HG03045 (cell line): ENCODE measurements at regions not wholly inside any gene's neighbourhood (a gene's known extent, or its start where the extent isn't known, plus 50 kb on each side); places are given as distances from the start of the nearest gene placed in this dataset.

Experiments used
- ATAC-seq: cut with Tn5 transposase; IDR thresholded peaks from one replicate; pipeline ENCODE4 v1.9.1; 2021; ENCODE audit warnings: mild to moderate bottlenecking, moderate library complexity; ENCODE audit not compliant: unreplicated experiment

GRCh38 chr3:22208844-22209243 lies 457.8 kb upstream of the ZNF385D start:
- no peak for ATAC-seq

GRCh38 chr3:22209578-22209977 lies 458.6 kb upstream of the ZNF385D start:
- ATAC-seq = no peak

DNA sequence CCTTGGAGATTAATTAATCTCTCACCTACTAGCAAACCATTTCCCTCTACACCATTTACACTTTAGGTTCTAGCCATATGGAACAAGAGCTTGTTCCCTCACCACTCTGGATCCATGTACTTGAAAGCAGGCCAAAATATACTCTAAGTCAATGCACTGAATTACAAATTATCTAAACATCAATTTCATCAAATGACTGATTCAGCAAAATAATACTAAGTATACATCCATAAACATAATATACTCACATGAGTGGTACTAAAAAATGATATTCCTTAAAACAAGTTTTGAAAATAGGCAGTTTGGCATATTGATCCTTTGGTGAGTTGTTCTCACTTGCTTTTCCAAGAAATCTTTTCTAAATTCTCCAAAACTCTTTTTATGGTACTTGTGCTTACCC lies 459.7 kb upstream of the ZNF385D start:
- no peak for ATAC-seq

- ATAC-seq = no peak
Measured at GRCh38 chr3:22216601-22217000, 465.6 kb upstream of the ZNF385D start.

DNA sequence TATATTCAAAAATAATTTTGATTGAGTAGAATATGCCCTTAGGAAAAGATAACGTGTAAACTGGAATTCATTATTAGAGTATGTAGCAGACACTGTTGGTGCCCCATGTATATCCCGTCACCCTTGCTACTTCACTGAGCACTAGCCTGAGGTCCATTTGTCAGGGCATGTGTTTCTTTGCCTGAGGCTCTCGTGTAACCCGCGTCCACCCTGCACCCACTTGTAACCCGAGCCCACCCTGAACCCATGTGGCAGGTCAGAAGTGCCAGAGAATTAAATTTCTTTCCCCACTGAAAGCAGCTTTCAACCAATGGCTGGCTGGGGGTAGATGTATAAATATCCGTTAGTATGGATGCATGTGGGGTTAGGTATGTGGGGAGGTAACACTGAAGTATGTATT lies 474.2 kb upstream of the ZNF385D start:
- no peak for ATAC-seq

DNA sequence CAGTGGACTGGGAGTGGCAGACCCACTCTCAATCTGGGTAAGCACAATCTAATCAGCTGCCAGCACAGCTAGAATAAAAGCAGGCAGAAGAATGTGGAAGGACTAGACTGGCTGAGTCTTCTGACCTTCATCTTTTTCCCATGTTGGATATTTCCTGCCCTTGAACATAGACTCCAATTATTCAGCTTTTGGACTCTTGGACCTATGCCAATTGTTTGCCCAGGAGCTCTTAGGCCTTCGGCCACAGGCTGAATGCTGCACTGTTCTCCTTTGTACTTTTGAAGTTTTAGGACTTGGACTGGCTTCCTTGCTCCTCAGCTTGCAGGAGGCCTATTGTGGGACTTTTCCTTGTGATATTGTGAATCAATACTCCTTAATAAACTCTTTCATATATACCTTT lies 477.7 kb upstream of the ZNF385D start:
- no peak for ATAC-seq

DNA sequence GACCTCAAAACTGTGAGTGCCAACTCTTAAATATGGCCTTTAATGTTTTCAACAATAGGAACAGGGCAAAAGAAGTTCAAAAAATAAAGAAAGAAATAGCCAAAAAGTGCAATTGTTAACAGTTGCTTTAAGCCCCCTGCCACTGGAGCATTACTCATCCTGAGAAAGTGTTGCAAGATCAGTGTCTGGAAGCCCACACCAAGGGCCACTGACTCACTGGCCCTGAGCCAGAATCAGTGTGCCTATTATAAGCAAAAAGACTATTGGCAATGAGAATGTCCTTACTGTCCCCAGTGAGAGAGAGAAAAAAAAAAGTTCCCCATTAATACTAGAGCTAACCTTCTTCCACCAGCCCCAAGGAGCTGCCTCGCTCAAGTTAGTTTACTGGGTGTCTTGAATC lies 480.1 kb upstream of the ZNF385D start:
- ATAC-seq = no peak

DNA sequence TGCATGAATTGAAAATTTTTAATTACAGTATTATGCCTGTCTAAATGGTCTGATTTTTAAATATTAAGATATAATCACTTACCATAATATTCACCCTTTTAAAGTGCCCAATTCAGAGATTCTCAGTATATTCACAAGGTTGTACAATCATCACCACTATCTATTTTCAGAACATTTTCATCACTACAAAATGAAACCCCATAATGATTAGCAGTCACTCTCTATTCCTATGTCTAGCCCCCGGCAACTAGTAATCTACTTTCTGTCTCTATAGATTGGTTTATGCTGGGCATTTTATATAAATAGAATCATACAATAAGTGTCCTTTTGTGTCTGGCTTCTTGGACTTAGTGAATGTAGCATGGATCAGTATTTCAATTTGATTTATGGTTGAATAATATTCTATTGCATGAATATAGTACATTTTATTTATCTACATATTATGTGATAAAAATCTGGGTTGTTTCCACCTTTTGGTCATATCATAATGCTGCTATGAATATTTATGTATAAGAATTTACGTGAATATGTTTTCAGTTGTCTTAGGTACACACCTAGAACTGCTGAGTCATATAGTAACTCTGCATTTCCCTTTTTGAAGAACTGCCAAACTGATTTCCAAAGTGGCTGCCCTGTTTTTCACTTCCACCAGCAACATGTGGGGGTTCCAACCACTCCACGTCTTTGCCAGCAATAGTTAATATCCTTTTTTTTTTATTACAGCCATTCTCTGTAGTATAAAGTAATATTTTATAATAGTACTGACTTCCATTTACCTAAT lies 485.7 kb upstream of the ZNF385D start:
- ATAC-seq = no peak

- no peak for ATAC-seq
Measured at GRCh38 chr3:22239011-22239410, 488.0 kb upstream of the ZNF385D start.

- ATAC-seq = no peak
Measured at GRCh38 chr3:22241110-22241509, 490.1 kb upstream of the ZNF385D start.

DNA sequence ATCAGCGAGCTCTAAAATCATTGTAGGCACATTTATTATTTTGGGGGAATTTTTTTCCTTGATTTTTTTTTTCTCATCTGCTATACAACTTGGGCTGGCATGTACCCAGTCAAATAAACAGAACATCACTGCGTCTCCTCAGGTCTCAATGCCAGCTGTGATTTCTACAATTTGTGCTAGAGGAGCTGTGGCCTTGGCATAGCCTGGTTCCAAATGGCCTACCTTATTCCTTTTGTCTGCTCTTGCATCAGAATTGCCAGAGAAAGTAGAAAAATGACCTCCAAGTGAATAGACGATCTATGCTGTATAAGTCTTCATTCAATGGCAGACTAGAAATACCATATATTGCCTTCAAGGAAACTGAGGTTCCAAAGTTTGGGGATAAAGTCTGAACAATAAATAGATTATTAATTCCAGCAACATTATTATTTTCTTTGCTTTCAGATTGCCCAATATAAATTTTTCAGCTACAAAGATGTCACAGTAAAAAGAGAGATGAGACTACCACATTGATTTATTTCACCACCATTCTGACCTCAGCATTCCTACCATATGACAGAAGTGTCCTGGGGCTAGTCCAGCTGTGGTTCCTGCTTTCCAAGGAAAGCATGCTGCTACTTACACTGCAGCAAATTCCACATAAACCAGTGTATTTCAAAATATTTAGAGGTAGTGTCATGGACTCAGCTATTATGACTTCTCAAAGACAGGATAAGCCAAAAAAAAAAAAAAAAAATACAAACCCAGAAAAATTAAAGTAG lies 493.9 kb upstream of the ZNF385D start:
- no peak for ATAC-seq

DNA sequence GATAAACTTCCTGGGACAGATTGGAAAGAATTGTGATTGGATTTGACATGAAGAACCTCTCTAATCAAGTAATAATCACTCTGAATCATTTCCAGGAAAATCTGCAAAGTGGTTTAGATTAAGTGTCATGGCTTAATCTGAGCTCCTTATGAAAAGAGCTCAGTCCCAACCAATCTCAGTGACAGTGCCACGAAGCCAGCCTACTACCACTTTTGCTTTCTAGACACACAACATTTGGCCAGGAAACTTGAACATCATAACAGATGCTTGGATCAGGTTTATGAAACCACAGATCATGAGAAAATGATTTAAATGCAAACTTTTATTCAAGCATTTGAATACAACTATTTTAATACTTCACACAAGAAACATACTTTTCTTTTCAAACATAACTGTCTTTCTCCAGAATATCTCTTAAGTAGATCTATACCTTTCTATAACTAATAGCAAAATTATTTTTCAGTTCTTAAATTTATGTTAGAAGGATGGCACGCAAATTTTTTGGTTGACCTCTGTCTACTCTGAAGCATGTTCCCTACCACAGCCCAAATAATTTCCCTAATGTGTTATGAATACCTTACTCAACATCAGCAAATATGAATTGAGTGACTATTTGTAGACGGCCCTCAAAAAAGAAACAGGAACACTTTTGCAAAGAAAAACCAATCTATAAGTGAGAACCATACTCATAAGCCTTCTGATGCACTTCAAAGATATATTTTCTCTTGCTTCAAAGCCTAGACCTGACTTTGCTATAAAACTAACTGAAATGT lies 495.0 kb upstream of the ZNF385D start:
- no peak for ATAC-seq

GRCh38 chr3:22249658-22250057 lies 498.6 kb upstream of the ZNF385D start:
- no peak for ATAC-seq

DNA sequence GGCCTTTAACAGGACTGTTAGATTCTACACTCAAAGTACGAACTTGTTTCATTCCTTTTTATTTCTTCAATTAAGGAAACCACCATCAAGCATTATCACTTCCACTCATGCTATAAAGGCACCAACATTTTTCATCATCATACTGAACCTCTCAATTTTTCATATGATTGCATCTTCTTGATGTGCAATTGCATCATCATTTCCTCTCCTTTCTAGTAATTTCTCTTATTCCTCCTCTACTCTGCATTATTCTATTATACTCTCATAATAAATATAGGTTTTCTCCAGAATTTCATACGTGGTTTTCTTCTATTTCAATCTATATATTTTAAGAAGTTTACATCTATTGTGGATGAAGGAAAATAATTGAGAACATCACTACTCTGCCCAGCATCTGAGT lies 506.2 kb upstream of the ZNF385D start:
- no peak for ATAC-seq

DNA sequence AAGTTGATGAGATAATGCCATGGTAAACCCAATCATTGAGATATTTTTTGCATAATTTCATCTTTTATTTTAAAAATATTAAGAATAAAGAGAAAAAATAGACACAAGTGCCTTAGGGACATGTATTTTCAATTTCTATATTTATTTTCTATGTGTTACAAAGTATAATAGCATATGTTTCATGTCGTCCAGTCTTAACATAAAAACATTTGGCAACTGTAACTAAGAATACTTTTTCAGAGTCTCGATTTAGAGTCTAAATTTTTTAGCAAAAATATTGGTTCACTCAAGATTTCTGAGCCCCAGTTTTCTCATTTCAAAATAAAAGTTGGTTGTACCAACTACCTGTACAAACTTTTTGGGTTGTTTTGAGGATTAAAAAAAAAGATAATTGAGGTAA lies 511.4 kb upstream of the ZNF385D start:
- ATAC-seq = no peak

DNA sequence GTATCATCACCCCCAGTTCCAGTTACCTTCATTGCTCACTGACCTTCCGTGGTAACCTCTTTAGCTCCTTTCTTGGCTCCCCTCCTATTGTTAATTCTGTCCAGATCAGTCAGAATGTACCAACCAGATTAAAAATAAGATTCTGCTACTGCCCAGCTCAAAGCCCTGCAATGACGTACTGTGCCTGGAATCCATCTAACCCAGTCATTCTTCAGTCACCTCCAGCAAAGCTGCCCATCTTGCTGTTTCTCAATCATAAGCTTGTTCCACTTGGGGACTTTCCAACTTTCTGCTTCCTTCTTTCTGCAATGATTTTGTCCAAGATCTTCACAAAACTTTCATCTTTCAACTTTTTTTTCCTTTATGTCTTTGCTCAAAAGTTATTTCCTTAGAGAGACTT lies 512.0 kb upstream of the ZNF385D start:
- no peak for ATAC-seq

DNA sequence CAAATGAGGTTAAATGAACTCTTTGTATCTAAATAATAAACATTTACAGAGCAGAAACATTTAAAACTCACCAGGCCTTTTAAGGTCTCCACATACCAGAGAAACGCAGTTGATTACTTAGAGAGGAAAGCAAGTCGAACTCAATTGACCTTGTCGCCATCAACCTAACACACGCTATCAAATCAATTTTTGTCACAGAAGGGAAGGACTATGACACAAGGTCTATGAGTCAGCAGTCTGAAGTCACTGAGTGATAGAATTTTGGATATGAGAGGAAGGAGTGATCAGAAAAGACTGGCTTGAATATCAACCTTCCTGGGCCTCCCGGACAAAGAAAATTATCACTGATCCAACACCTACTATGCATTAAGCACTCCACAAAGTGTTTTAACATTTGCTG lies 514.4 kb upstream of the ZNF385D start:
- no peak for ATAC-seq

GRCh38 chr3:22269831-22270230 lies 518.8 kb upstream of the ZNF385D start:
- ATAC-seq = no peak

DNA sequence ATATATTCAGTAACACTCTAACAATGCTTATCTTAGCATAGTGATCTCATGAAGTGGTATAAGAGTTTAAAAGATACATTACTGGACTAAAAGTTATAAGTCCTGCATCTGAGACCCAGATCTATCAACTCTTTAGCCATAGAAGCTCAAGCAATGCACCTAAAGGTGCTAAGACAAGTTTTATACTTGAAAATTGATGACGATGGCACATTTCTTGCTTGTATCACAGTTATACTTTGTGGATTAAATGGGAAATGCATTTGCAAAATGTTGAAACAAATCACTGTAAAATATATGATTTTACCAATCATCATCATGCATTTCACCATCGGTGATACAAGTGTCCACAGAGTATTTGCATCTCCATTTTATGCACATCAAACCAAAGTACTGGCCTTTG lies 525.3 kb upstream of the ZNF385D start:
- no peak for ATAC-seq

DNA sequence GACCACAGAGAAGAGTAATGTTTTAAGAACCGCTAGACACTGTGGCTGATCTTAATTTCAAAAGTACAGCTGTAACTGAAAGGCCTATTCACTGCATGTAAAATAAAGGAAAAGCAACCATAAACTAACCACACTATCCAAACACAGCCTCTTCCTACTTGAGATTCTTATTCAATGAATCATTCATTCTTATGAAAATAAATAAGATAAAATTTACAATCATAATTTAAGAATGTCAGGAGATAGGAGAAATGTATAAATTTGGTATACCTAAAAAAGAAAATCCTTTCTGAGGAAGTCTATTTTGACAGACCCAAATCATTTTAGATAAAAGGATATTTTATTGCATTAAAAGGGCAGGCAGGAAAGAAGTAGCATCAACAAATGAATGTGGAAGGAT lies 533.5 kb upstream of the ZNF385D start:
- no peak for ATAC-seq

- no peak for ATAC-seq
Measured at GRCh38 chr3:22288756-22289155, 537.7 kb upstream of the ZNF385D start.

- ATAC-seq = no peak
Measured at GRCh38 chr3:22292681-22293080, 541.7 kb upstream of the ZNF385D start.
